GM19238 (cell line): ENCODE measurements at regions not wholly inside any gene's neighbourhood (a gene's known extent, or its start where the extent isn't known, plus 50 kb on each side); places are given as distances from the start of the nearest gene placed in this dataset.

Source experiments
- DNase-seq: peaks from one replicate; pipeline ENCODE4 v3.0.0; 2011; ENCODE audit warnings: low spot score; ENCODE audit not compliant: insufficient read length

- DNase-seq, result no peak
These were observed 1345.0 kb upstream of the SLC10A2 start for GRCh38 chr13:104411141-104411765.

- DNase-seq, result no peak
These were observed 1342.5 kb upstream of the SLC10A2 start for GRCh38 chr13:104408733-104409132.

GRCh38 chr13:104404325-104404724 lies 1338.1 kb upstream of the SLC10A2 start:
- DNase-seq, result no peak

GRCh38 chr13:104389691-104390090 lies 1323.5 kb upstream of the SLC10A2 start:
- no peak for DNase-seq

DNA sequence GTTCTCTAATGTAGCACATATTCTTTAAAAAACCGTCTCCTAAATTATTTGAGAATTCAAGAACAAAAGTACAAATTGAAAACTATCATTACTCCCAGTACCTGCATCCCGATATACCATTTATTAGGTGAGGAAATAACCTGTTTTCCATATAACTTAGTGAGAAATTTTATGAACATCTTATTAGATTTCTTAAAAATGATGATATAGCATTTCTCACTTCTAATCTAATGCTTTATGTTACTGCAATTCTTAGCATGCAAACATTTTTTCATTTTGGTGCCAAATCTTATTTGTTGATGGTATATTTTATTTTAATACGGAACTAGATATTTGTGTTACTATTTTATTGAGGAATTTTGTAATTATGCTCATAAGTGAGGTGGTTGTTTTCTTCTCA lies 1321.3 kb upstream of the SLC10A2 start:
- no peak for DNase-seq

- no peak for DNase-seq
These were observed 1319.2 kb upstream of the SLC10A2 start for GRCh38 chr13:104385404-104385803.

GRCh38 chr13:104382951-104383350 lies 1316.7 kb upstream of the SLC10A2 start:
- DNase-seq, result no peak

DNA sequence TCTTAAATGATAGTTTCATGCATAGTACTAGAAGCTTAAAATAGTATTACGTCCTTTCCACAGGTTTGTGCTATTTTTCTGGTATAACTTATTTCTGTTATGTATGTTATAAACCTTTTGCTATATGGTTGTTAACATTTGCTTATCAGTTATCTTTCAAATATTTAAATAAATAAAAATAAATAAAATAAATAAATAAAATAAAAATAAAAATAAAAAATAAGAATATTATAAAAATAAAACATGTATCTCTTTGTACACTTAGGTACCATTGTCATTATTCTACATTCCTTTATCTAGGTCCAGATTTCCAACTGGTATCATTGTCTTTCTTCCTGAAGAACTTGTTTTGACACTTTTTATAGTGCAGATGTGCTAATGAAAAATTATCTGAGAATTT lies 1310.4 kb upstream of the SLC10A2 start:
- DNase-seq, result no peak

- DNase-seq, result no peak
These were observed 1309.4 kb upstream of the SLC10A2 start for GRCh38 chr13:104375614-104376013.

DNA sequence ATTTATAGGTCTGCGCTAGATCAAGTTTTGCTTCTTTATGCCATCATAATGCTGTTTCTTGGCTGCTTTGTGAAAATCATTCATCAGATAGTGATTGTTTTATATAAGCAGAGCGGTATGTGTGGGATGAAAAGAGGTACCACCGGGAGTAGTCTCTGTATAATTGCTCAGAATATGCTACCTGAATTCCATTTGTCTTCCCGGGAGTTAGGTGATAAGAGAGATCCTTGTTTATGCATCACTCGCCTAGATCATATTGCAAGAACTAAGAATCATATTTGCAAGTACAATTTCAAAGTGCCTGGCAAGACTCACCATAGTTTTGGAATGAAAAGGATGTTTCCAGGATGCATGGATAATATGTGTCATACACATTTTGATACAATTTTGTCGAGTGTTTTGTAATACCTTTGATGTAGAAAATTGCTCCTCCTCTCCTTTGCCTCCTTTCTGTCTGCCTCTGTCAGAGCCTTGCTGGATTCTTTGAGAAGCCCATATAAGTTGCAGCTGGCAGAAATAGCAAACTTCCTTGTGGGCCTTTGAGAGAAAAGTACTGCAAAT lies 1306.0 kb upstream of the SLC10A2 start:
- DNase-seq, result no peak

- no peak for DNase-seq
These were observed 1299.2 kb upstream of the SLC10A2 start for GRCh38 chr13:104365430-104365829.

DNA sequence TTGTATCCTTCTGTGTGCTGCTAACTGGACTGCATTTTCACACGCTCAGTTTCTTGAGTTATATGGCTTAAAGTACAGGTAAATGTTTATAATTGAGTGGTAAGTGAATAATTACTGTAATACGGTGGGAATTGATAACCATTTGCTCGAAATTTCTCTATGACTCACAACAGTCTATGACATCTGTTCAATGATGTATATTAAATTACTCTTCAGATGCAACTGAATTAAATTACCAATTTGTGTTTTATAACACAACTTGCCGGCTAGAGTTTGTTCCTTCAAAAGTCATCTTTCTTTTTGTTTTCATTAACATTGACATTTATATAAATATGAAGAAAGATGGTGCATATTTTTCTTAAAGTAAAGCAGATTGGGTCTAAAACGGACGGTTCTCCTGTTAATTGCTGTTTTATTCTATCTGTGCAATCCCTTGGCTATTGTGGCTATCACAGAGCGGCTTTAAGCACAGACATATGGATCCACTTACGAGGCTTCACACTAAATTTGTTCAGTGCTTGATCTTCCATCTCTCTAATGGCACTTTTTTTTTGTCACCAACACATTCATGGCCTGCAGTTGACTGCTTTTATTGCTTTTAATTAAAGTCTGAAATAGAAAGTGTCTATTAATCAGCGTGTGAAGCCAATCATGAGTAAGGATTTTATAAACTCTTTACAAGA lies 1291.6 kb upstream of the SLC10A2 start:
- no peak for DNase-seq

DNA sequence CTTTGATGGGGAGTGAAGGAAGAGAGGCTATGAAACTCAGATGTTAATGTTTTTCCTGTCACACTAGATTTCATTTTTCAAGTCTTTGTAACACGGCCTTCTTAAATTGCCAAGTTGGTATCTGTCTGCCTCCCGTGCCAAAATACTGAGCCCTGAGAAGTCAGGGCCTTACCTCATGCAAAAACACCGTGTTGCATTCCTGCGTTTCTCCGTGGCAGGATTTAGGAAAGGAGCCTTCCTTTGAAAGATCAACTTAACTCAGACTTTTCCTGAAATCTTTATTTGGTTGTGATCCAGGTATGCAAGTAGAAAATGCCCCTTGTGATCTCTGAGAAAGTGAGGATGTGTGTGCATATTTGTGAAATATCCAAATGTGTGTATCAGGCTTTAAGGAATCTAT lies 1291.0 kb upstream of the SLC10A2 start:
- DNase-seq, result no peak

DNA sequence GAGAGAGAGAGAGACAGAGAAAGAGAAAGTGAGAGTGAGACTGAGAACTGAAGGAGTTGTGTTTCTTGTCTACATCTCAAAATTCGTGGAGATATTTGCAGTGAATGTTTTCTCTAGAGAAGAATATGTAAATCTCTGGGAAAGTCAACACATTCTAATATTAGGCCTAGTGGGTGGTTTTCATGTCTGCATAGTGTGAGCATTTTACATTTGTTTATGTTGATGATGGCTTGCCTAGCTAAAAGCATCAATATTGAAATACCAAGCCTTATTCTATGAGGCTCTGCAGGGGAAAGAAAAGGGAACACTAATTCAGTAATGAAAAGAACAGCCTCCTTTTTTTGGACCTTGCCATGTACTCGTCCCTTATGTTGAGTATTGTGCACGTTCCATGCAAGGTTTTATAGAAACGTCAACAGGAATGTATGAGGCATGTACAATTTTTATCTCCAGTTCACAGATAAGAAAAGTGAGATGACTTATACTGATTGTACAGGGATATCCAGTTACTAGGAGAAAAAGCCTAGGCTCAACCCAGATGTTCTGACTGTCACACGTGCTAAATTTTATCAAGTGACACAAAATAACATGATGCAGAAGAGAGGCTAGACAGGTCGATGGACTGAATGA lies 1288.9 kb upstream of the SLC10A2 start:
- no peak for DNase-seq

- no peak for DNase-seq
These were observed 1261.0 kb upstream of the SLC10A2 start for GRCh38 chr13:104327211-104327610.

- no peak for DNase-seq
These were observed 1260.3 kb upstream of the SLC10A2 start for GRCh38 chr13:104326523-104326922.

GRCh38 chr13:104321756-104322155 lies 1255.5 kb upstream of the SLC10A2 start:
- DNase-seq, result no peak

- no peak for DNase-seq
These were observed 1254.2 kb upstream of the SLC10A2 start for GRCh38 chr13:104320446-104320845.

DNA sequence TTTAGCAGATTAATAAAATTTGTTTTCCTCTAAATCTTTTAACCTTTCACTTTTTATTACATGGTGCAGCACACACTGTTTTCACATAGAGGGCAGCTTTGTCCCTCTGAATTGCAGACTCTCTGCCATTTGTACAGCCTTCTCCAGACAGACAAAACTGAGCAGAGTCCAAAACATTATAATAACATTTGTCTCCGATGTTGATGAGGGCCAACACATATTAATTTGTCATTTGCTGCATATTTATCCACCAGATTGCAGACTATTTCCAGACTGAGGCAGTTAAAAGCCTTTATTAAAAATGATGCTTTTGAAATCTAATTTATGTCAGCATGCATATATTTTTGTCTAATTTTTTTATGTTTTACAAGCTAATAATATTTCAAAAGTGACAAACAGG lies 1251.9 kb upstream of the SLC10A2 start:
- no peak for DNase-seq

DNA sequence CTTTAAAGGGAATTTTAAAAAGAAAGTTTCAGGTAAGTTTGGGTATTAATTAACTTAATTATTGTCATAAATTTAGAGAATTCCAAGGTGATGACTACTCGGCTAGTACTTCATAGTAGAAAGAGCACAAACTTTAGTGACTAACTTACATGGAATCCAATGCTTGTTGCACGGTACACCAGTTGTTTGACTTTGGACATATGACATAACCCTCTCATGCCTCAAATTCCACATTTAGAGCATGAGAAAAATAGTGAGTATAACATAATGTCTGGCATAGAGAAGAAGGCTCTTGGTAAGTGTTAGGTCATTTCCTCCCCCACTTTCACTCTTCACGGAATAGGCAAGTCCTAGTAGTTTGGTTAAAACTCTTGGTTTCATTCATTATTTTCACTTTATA lies 1249.4 kb upstream of the SLC10A2 start:
- no peak for DNase-seq

- DNase-seq, result no peak
These were observed 1248.8 kb upstream of the SLC10A2 start for GRCh38 chr13:104314926-104315535.

DNA sequence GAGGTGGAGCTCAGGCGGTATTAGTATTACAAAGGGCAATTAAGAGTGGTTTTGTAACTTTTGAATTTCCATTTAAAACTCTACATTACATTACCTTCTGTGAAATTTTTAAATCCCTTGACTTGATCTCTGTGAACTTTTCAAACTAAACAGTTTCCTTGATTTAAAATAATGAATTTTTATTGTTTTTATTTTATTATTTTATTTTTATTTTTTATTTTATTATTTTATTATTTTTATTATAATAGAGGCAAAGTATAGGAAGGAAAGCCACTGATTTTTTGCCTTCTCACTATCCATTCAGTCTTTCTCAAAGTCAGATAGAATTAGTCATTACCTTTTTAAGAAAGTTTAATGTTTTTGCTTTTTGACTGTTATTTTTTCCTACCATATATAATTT lies 1248.1 kb upstream of the SLC10A2 start:
- no peak for DNase-seq
